ENCODE measurements at regions not wholly inside any gene's neighbourhood (a gene's known extent, or its start where the extent isn't known, plus 50 kb on each side); places are given as distances from the start of the nearest gene placed in this dataset.
"Not testable (repeated sequence)": the region's sequence is repeated elsewhere in the genome, so short reads cannot be mapped to it uniquely, and the experiment has no call there.

DNA sequence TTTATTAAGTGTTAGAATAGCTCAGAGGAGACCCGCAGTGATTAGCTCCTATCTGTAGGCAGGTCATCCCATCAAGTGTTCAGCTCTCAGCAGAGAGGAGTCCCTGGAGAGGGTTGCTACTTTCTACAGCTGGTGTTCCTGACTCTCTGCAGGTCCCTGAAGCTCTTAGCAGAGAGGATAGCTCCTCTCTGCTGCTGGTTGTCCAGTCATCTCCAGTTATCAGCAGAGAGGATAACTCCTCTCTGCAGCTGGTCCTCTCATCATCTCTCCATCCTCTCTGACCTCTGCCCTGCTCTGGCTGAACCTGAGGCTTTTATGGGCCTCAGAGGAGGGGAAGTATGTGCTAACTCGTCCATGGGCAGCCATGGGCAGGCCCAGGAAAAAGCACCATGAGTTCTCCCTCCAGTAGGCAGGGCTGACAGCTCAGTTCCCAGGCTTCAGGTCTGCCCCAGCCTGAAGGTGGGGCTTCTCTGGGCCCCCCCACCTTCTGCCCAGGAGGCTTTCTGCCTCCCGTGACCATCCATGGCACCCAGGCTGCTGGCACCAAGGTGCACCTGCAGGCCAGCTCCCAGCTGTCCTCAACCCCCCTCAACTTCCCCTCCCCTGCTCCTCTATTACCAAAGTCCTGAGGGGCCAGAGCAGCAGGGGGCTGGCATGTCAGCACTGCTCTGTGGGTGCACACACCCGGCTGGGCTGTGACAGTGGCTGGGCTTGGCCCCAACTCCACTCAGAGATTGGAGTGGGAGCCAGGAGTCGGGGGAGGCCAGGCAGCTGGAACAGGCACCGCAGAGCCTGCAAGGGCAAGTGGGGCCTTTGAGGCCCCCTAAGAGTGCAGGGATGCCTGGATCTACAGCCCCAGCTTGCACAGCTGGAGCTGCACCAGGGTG is 98.9 kb upstream of the FRMD4B start:
- DNase-seq = no peak
- H3K36me3 Mint-ChIP-seq (ENCODE audit: insufficient read depth, unreplicated experiment) = no peaks in the 10 kb centered on the region
- Histone ChIP-seq H3K4me1 (no peaks in the 10 kb centered on the region), H3K36me3 (ENCODE audit: control insufficient read depth, insufficient read depth, low read length) (no peaks in the 10 kb centered on the region), H3K4me3 (ENCODE audit: low read depth, low read length) (no peak overlapping the region), H3K9me3 (no peaks in the 10 kb centered on the region), H3K27me3 (replicated peaks; ENCODE audit: control insufficient read depth, insufficient read depth, low read length) (no peaks in the 10 kb centered on the region)
- BruUV-seq (replicated peaks) = no TSS peak
- no peak overlapping the region for H3K4me3 Mint-ChIP-seq (ENCODE audit: unreplicated experiment)
- TF ChIP-seq, protein P1, sequence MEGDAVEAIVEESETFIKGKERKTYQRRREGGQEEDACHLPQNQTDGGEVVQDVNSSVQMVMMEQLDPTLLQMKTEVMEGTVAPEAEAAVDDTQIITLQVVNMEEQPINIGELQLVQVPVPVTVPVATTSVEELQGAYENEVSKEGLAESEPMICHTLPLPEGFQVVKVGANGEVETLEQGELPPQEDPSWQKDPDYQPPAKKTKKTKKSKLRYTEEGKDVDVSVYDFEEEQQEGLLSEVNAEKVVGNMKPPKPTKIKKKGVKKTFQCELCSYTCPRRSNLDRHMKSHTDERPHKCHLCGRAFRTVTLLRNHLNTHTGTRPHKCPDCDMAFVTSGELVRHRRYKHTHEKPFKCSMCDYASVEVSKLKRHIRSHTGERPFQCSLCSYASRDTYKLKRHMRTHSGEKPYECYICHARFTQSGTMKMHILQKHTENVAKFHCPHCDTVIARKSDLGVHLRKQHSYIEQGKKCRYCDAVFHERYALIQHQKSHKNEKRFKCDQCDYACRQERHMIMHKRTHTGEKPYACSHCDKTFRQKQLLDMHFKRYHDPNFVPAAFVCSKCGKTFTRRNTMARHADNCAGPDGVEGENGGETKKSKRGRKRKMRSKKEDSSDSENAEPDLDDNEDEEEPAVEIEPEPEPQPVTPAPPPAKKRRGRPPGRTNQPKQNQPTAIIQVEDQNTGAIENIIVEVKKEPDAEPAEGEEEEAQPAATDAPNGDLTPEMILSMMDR (IDR thresholded peaks at IDR 0.05; ENCODE audit: insufficient read depth in 1 of 2, low read depth in 1 of 2, low read length in 1 of 2, severe bottlenecking in 1 of 2, unreplicated experiment in 1 of 2) = no peak
- H3K9me3 Mint-ChIP-seq (ENCODE audit: unreplicated experiment) = no peaks in the 10 kb centered on the region
- no peaks in the 10 kb centered on the region for H3K4me1 Mint-ChIP-seq (ENCODE audit: low read depth, unreplicated experiment)
- intact Hi-C loops (cut with micrococcal nuclease; ENCODE audit: unreplicated experiment) = no loop called here
- CTCF ChIA-PET = no interaction called here
- peaks cover 3% of the 10 kb centered on the region for H3K27me3 Mint-ChIP-seq (ENCODE audit: insufficient read depth, unreplicated experiment)
- H3K27ac Mint-ChIP-seq (ENCODE audit: unreplicated experiment) = no peak overlapping the region
- POLR2A ChIA-PET = no interaction called here

DNA sequence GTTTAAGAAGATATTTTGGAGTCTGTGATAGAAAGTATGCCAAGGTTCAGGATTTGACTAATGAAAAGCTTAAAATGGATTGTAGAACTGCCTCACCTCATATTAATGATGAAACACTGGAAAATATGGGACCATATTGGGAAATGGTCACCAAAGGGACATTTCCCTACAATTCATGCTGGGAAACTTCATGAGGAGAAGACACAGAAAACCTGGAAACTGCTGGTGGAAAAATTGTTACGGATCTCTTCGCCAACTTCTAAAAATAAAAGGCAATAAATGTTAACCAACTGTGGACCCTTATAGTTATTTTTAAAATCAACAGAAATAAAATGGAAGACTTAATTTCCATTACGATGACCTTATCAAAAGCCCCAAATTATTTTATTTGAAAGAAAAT is 97.6 kb upstream of the FRMD4B start:
- H3K27ac Mint-ChIP-seq (ENCODE audit: unreplicated experiment) = no peak overlapping the region
- no peaks in the 10 kb centered on the region for H3K36me3 Mint-ChIP-seq (ENCODE audit: insufficient read depth, unreplicated experiment)
- intact Hi-C loops (cut with micrococcal nuclease; ENCODE audit: unreplicated experiment) = no loop called here
- H3K4me1 Mint-ChIP-seq (ENCODE audit: low read depth, unreplicated experiment) = no peaks in the 10 kb centered on the region
- Histone ChIP-seq H3K4me3 (ENCODE audit: low read depth, low read length) (no peak overlapping the region), H3K9me3 (no peaks in the 10 kb centered on the region), H3K36me3 (ENCODE audit: control insufficient read depth, insufficient read depth, low read length) (no peaks in the 10 kb centered on the region), H3K4me1 (no peaks in the 10 kb centered on the region), H3K27me3 (replicated peaks; ENCODE audit: control insufficient read depth, insufficient read depth, low read length) (no peaks in the 10 kb centered on the region)
- ChIA-PET POLR2A (no interaction called here), CTCF (no interaction called here)
- no peak for DNase-seq
- H3K27me3 Mint-ChIP-seq (ENCODE audit: insufficient read depth, unreplicated experiment) = peaks cover 3% of the 10 kb centered on the region
- no TSS peak for BruUV-seq (replicated peaks)
- no peak overlapping the region for H3K4me3 Mint-ChIP-seq (ENCODE audit: unreplicated experiment)
- no peaks in the 10 kb centered on the region for H3K9me3 Mint-ChIP-seq (ENCODE audit: unreplicated experiment)
- TF ChIP-seq, protein P1 (IDR thresholded peaks at IDR 0.05; ENCODE audit: insufficient read depth in 1 of 2, low read depth in 1 of 2, low read length in 1 of 2, severe bottlenecking in 1 of 2, unreplicated experiment in 1 of 2) = no peak

DNA sequence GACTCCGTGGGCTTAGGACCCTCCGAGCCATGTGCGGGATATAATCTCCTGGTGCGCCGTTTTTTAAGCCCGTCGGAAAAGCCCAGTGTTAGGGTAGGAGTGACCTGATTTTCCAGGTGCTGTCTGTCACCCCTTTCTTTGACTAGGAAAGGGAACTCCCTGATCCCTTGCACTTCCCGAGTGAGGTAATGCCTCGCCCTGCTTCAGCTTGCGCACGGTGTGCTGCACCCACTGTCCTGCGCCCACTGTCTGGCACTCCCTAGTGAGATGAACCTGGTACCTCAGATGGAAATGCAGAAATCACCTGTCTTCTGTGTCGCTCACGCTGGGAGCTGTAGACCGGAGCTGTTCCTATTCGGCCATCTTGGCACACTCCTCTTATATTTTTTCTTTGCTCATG is 95.1 kb upstream of the FRMD4B start:
- H3K27me3 ChIP-seq (replicated peaks; ENCODE audit: control insufficient read depth, insufficient read depth, low read length); CTCF ChIA-PET; H3K4me1 Mint-ChIP-seq (ENCODE audit: low read depth, unreplicated experiment); intact Hi-C loops (cut with micrococcal nuclease; ENCODE audit: unreplicated experiment); H3K4me1 ChIP-seq; H3K9me3 Mint-ChIP-seq (ENCODE audit: unreplicated experiment); H3K27ac Mint-ChIP-seq (ENCODE audit: unreplicated experiment); H3K36me3 ChIP-seq (ENCODE audit: control insufficient read depth, insufficient read depth, low read length); H3K36me3 Mint-ChIP-seq (ENCODE audit: insufficient read depth, unreplicated experiment); DNase-seq; POLR2A ChIA-PET; H3K4me3 Mint-ChIP-seq (ENCODE audit: unreplicated experiment); H3K4me3 ChIP-seq (ENCODE audit: low read depth, low read length); H3K27me3 Mint-ChIP-seq (ENCODE audit: insufficient read depth, unreplicated experiment); BruUV-seq (replicated peaks); H3K9me3 ChIP-seq: not testable (repeated sequence)
